Ishikawa (cell line): ENCODE measurements at regions not wholly inside any gene's neighbourhood (a gene's known extent, or its start where the extent isn't known, plus 50 kb on each side); places are given as distances from the start of the nearest gene placed in this dataset.

Experiments
- EP300 ChIP-seq: IDR thresholded peaks from 2 replicates; pipeline ENCODE4 v1.6.1; 2012; ENCODE audit warnings: borderline replicate concordance
- FOXM1 ChIP-seq: IDR thresholded peaks from 2 replicates; pipeline ENCODE4 v1.6.1; 2012; ENCODE audit warnings: low read depth, borderline replicate concordance
- YY1 ChIP-seq: IDR thresholded peaks from 2 replicates; pipeline ENCODE4 v1.6.1; 2012; ENCODE audit warnings: low read depth

DNA sequence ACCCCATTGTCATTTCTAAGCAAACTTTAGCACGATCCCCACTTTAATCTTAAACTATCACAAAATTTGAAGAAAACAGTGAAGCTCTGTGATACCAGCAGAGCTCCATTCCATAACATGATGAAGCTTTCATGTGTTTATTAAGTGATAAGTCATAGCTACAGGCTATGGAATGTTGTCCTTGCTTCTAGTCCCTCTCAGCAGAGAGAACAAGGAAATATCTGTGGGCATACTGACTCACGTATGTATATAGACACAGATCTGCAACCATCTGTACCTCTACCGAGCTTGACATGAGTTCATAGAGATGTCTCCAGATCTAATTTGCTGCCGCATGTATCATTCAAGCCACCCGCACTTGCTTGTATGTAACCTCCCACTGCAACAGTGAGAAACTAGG, 588.9 kb downstream of the ETS1 start:
- TF ChIP-seq EP300 (no peak), FOXM1 (no peak), YY1 (no peak)
